MM.1S (cell line): ENCODE measurements at regions not wholly inside any gene's neighbourhood (a gene's known extent, or its start where the extent isn't known, plus 50 kb on each side); places are given as distances from the start of the nearest gene placed in this dataset.

Source experiments
- EZH2 ChIP-seq: fragments of 300-600 bp; sonication (generic); optimal IDR thresholded peaks from 2 replicates; pipeline ENCODE3; 2017; ENCODE audit warnings: low read depth, mild to moderate bottlenecking, antibody characterized with exemption, low read length, mixed read lengths
- TF ChIP-seq, protein P1 (sequence below): fragments of 300-600 bp; sonication (generic); IDR thresholded peaks from 2 replicates; pipeline ENCODE4 v1.5.1; 2016; ENCODE audit warnings: antibody characterized with exemption, low read length, mixed read lengths

DNA sequence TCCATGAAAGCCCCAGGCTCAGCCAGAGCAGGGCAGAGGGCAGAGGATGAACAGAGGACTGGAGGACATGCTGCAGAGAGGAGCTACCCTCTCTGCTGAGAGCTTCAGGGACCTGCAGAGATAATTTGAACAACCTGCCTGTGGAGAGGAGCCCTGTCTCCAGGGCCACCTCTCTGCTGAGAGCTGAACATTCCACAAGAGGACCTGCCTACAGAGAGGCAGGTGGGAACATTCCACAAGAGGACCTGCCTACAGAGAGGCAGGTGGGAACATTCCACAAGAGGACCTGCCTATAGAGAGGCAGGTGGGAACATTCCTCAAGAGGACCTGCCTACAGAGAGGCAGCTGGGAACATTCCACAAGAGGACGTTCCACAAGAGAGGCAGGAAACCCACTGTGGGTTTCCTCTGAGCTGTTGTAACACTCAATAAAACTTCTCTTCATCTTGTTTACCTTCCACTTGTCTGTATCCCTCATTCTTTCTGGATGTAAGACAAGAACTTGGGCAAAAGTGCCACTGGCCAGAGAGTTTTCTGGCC is 551.9 kb upstream of the CA10 start:
- TF ChIP-seq, protein P1, sequence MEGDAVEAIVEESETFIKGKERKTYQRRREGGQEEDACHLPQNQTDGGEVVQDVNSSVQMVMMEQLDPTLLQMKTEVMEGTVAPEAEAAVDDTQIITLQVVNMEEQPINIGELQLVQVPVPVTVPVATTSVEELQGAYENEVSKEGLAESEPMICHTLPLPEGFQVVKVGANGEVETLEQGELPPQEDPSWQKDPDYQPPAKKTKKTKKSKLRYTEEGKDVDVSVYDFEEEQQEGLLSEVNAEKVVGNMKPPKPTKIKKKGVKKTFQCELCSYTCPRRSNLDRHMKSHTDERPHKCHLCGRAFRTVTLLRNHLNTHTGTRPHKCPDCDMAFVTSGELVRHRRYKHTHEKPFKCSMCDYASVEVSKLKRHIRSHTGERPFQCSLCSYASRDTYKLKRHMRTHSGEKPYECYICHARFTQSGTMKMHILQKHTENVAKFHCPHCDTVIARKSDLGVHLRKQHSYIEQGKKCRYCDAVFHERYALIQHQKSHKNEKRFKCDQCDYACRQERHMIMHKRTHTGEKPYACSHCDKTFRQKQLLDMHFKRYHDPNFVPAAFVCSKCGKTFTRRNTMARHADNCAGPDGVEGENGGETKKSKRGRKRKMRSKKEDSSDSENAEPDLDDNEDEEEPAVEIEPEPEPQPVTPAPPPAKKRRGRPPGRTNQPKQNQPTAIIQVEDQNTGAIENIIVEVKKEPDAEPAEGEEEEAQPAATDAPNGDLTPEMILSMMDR, result no peak
- TF ChIP-seq EZH2, result no peak
